ENCODE measurements at regions not wholly inside any gene's neighbourhood (a gene's known extent, or its start where the extent isn't known, plus 50 kb on each side); places are given as distances from the start of the nearest gene placed in this dataset.

- TF ChIP-seq, protein P1, sequence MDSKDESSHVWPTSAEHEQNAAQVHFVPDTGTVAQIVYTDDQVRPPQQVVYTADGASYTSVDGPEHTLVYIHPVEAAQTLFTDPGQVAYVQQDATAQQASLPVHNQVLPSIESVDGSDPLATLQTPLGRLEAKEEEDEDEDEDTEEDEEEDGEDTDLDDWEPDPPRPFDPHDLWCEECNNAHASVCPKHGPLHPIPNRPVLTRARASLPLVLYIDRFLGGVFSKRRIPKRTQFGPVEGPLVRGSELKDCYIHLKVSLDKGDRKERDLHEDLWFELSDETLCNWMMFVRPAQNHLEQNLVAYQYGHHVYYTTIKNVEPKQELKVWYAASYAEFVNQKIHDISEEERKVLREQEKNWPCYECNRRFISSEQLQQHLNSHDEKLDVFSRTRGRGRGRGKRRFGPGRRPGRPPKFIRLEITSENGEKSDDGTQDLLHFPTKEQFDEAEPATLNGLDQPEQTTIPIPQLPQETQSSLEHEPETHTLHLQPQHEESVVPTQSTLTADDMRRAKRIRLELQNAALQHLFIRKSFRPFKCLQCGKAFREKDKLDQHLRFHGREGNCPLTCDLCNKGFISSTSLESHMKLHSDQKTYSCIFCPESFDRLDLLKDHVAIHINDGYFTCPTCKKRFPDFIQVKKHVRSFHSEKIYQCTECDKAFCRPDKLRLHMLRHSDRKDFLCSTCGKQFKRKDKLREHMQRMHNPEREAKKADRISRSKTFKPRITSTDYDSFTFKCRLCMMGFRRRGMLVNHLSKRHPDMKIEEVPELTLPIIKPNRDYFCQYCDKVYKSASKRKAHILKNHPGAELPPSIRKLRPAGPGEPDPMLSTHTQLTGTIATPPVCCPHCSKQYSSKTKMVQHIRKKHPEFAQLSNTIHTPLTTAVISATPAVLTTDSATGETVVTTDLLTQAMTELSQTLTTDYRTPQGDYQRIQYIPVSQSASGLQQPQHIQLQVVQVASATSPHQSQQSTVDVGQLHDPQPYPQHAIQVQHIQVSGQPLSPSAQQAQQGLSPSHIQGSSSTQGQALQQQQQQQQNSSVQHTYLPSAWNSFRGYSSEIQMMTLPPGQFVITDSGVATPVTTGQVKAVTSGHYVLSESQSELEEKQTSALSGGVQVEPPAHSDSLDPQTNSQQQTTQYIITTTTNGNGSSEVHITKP (CRISPR knock-in tag; IDR thresholded peaks at IDR 0.05; ENCODE audit: low read depth), result no peak
- TF ChIP-seq HNF4A (CRISPR knock-in tag; IDR thresholded peaks at IDR 0.05), result peak; percentile 48; the same call in 1 of the 2 replicates
- TF ChIP-seq ZNF382 (CRISPR knock-in tag; IDR thresholded peaks at IDR 0.05; ENCODE audit: borderline replicate concordance), result no peak
- TF ChIP-seq CC2D1A (CRISPR knock-in tag; IDR thresholded peaks at IDR 0.05), result no peak
- TF ChIP-seq HNRNPL (IDR thresholded peaks at IDR 0.05; ENCODE audit: low read depth, low read length), result no peak
- TF ChIP-seq CEBPB (IDR thresholded peaks at IDR 0.05; ENCODE audit: borderline replicate concordance, low read depth, low read length), result no peak
- no peak for TF ChIP-seq ZNF816 (CRISPR knock-in tag; IDR thresholded peaks at IDR 0.05; ENCODE audit: borderline replicate concordance)
- TF ChIP-seq ZNF317 (CRISPR knock-in tag; IDR thresholded peaks at IDR 0.05), result no peak
- TF ChIP-seq PHF20 (CRISPR knock-in tag; IDR thresholded peaks at IDR 0.05), result no peak
- no peak; the same call in 1 of the 2 replicates for TF ChIP-seq MAX (IDR thresholded peaks at IDR 0.05)
- TF ChIP-seq CHD2 (IDR thresholded peaks at IDR 0.05; ENCODE audit: low read depth, low read length), result no peak
- TF ChIP-seq HNF4G (IDR thresholded peaks at IDR 0.05; ENCODE audit: borderline replicate concordance, low read depth, low read length), result peak; percentile 43; the same call in 1 of the 2 replicates
- TF ChIP-seq HNF4G (CRISPR knock-in tag; IDR thresholded peaks at IDR 0.05; ENCODE audit: borderline replicate concordance, low read depth), result no peak
- no peak for TF ChIP-seq CTCF (CRISPR knock-in tag; IDR thresholded peaks at IDR 0.05)
- 0 out of 2 replicates have a peak, but pooled peaks have one; percentile 29 for TF ChIP-seq ZIK1 (CRISPR knock-in tag; IDR thresholded peaks at IDR 0.05; ENCODE audit: borderline replicate concordance, low read depth)
- TF ChIP-seq TSC22D2 (CRISPR knock-in tag; IDR thresholded peaks at IDR 0.05; ENCODE audit: borderline replicate concordance), result no peak
- no peak for TF ChIP-seq ZSCAN29 (CRISPR knock-in tag; conservative IDR thresholded peaks at IDR 0.05)
- 0 out of 2 replicates have a peak, but pooled peaks have one; percentile 54 for TF ChIP-seq ZNF615 (CRISPR knock-in tag; IDR thresholded peaks at IDR 0.05; ENCODE audit: borderline replicate concordance)
- no peak for TF ChIP-seq HDAC2 (CRISPR knock-in tag; IDR thresholded peaks at IDR 0.05)
- TF ChIP-seq, protein P2, sequence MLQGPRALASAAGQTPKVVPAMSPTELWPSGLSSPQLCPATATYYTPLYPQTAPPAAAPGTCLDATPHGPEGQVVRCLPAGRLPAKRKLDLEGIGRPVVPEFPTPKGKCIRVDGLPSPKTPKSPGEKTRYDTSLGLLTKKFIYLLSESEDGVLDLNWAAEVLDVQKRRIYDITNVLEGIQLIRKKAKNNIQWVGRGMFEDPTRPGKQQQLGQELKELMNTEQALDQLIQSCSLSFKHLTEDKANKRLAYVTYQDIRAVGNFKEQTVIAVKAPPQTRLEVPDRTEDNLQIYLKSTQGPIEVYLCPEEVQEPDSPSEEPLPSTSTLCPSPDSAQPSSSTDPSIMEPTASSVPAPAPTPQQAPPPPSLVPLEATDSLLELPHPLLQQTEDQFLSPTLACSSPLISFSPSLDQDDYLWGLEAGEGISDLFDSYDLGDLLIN (CRISPR knock-in tag; IDR thresholded peaks at IDR 0.05; ENCODE audit: borderline replicate concordance), result no peak; the same call in 1 of the 2 replicates
Measured at GRCh38 chr6:27547157-27548075, 74.5 kb upstream of the ZNF184 start (continued).

Data from HepG2 (cell line).